ENCODE measurements at regions not wholly inside any gene's neighbourhood (a gene's known extent, or its start where the extent isn't known, plus 50 kb on each side); places are given as distances from the start of the nearest gene placed in this dataset.

GRCh38 chr7:45106-46090, 147.0 kb upstream of the FAM20C start:
- Mint-ChIP-seq H3K27me3 (peaks cover 23% of the 10 kb centered on the region), H3K36me3 (ENCODE audit: low read depth) (no peaks in the 10 kb centered on the region), H3K4me3 (no peak overlapping the region), H3K27ac (peak overlapping the region; percentile 38), H3K9me3 (ENCODE audit: low read depth) (no peaks in the 10 kb centered on the region), H3K4me1 (peaks cover 5% of the 10 kb centered on the region)
- intact Hi-C loops (cut with DNase I, micrococcal nuclease) = no loop called here
- ATAC-seq = peak; percentile 96
- ChIA-PET CTCF (no interaction called here), POLR2A (no interaction called here)
- peak; percentile 67 for DNase-seq

DNA sequence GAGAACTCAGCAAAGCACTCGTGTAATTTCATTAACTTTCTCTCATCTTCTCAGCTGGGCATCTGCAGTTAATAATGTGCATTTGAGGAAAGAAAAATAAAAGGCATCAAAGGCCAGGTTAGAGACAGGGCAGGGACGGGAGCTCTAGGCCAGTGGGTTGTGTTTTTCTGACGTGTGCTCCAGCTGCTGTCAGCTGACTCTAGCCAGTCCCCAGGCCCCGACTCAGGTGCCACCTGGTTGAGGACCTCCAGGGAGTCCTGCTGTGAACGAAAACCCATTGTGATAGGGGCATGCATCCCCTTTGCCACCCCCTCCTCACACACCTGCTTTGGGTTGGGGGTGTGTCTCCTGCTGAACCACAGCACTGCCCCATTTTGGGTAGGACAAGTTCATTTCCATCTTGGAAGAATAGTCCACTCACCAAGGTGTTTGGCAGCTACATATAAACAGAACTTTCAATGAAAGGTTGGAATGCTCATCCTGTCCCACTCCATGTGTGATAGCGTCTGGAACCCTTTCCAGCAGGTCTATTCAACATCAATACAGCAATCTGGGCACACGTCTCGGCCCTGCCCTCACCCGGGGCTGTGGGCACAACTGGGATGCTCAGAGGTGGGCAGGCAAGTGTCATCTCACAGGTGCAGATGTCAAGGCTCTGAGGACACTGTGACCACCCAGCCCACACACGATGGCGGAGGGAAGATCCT, 146.1 kb upstream of the FAM20C start:
- ChIA-PET POLR2A (no interaction called here), CTCF (no interaction called here)
- Mint-ChIP-seq H3K4me3 (no peak overlapping the region), H3K27ac (no peak overlapping the region), H3K27me3 (peaks cover 21% of the 10 kb centered on the region), H3K4me1 (peaks cover 5% of the 10 kb centered on the region), H3K9me3 (ENCODE audit: low read depth) (no peaks in the 10 kb centered on the region), H3K36me3 (ENCODE audit: low read depth) (no peaks in the 10 kb centered on the region)
- intact Hi-C loops (cut with DNase I, micrococcal nuclease) = no loop called here
- DNase-seq (no peak), ATAC-seq (no peak)

DNA sequence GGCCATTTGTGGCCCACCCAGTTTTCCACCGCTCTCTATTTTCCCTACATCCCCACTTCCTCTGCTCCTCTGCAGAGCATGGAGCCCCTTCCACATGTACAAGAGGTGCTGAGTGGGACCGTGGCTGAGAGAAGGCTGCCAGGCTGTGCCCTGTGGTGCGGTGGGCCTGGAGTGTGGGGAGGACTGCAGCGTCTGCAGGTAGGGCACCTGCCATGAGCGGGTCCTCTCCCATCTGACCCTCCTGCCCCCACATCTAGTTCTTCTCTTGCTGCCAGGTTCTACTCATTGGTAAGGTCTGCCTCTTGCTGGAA, 145.6 kb upstream of the FAM20C start:
- CTCF ChIA-PET = no interaction called here
- no peak for DNase-seq
- intact Hi-C loops (cut with DNase I, micrococcal nuclease) = no loop called here
- H3K9me3 Mint-ChIP-seq (ENCODE audit: low read depth) = no peaks in the 10 kb centered on the region
- no peak overlapping the region for H3K4me3 Mint-ChIP-seq
- no peak for ATAC-seq
- H3K4me1 Mint-ChIP-seq = peaks cover 5% of the 10 kb centered on the region
- no peaks in the 10 kb centered on the region for H3K36me3 Mint-ChIP-seq (ENCODE audit: low read depth)
- no peak overlapping the region for H3K27ac Mint-ChIP-seq
- H3K27me3 Mint-ChIP-seq = peaks cover 21% of the 10 kb centered on the region
- POLR2A ChIA-PET = no interaction called here

DNA sequence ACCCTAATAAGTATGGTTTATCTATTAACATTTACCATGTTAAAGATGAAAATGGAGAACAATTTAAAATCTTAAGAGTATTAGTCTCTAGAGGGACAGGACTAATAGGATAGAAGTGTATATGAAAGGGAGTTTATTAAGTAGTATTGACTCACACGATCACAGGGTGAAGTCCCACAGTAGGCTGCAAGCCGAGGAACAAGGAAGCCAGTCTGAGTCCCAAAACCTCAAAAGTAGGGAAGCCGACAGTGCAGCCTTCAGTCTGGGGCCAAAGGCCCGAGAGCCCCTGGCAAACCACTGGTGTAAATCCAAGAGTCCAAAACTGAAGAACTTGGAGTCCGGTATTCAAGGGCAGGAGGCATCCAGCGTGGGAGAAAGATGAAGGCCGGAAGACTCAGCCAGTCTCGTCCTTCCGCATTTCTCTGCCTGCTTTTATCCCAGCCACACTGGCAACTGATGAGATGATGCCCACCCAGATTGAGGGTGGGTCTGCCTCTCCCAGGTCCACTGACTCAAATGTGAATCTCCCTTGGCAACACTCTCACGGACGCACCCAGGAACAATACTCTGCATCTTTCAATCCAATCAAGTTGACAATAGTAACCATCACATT, 140.8 kb upstream of the FAM20C start:
- ATAC-seq (no peak), DNase-seq (no peak)
- peaks cover 7% of the 10 kb centered on the region for H3K27me3 Mint-ChIP-seq
- ChIA-PET POLR2A (no interaction called here), CTCF (no interaction called here)
- intact Hi-C loops (cut with DNase I, micrococcal nuclease) = no loop called here
- no peaks in the 10 kb centered on the region for H3K36me3 Mint-ChIP-seq (ENCODE audit: low read depth)
- H3K4me1 Mint-ChIP-seq = no peaks in the 10 kb centered on the region
- H3K27ac Mint-ChIP-seq = no peak overlapping the region
- no peak overlapping the region for H3K4me3 Mint-ChIP-seq
- no peaks in the 10 kb centered on the region for H3K9me3 Mint-ChIP-seq (ENCODE audit: low read depth)

- ATAC-seq = no peak
- no peaks in the 10 kb centered on the region for H3K9me3 Mint-ChIP-seq (ENCODE audit: low read depth)
- ChIA-PET CTCF (no interaction called here), POLR2A (no interaction called here)
- H3K27me3 Mint-ChIP-seq = peaks cover 3% of the 10 kb centered on the region
- H3K4me1 Mint-ChIP-seq = no peaks in the 10 kb centered on the region
- no peak for DNase-seq
- no peak overlapping the region for H3K4me3 Mint-ChIP-seq
- no peak overlapping the region for H3K27ac Mint-ChIP-seq
- H3K36me3 Mint-ChIP-seq (ENCODE audit: low read depth) = no peaks in the 10 kb centered on the region
- intact Hi-C loops (cut with DNase I, micrococcal nuclease) = no loop called here
Observed at GRCh38 chr7:52100-52499, 140.3 kb upstream of the FAM20C start.

DNA sequence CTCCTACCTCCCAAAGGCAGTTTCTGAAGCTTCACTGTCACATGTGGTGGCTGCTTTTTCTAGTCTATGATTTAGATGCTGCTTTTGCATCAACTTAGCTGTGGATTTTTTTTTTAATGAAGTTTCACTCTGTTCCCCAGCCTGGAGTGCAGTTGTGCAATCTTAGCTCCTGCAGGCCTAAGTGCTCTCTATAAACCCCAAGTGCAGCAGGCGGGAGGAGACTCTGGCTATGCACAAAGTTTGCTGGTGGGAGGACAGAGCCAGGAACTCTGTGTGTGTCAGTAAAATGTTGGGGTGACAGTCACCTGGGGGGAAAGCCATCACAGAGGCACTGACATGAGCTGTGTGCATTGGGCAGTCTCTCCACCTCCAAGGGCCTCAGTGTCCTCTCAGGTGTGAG, 138.8 kb upstream of the FAM20C start:
- no peak overlapping the region for H3K27ac Mint-ChIP-seq
- intact Hi-C loops (cut with DNase I, micrococcal nuclease) = no loop called here
- no peaks in the 10 kb centered on the region for H3K4me1 Mint-ChIP-seq
- H3K36me3 Mint-ChIP-seq (ENCODE audit: low read depth) = no peaks in the 10 kb centered on the region
- H3K4me3 Mint-ChIP-seq = no peak overlapping the region
- ChIA-PET POLR2A (no interaction called here), CTCF (no interaction called here)
- no peak for ATAC-seq
- H3K27me3 Mint-ChIP-seq = peaks cover 3% of the 10 kb centered on the region
- no peak for DNase-seq
- H3K9me3 Mint-ChIP-seq (ENCODE audit: low read depth) = no peaks in the 10 kb centered on the region

DNA sequence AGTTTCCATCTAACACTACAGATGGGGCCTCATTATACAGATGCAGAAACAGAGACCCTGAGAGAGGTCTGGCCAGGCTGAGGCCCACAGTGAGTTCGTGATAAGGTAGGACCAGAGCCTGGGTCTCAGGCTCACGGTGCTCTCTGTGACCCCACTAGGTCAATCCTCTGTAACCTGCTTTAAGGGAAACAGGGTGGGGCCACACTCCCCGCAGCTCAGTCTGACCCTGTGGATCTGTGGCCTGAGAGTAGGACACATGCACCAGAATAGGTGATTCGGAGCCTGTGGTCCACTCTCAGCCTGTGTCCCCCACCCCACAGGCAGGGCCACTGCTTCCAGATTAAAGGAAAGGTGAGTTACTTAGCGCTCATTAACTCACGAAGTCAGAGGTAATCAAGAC, 137.8 kb upstream of the FAM20C start:
- Mint-ChIP-seq H3K27me3 (peaks cover 3% of the 10 kb centered on the region), H3K36me3 (ENCODE audit: low read depth) (no peaks in the 10 kb centered on the region), H3K27ac (no peak overlapping the region), H3K4me1 (no peaks in the 10 kb centered on the region), H3K9me3 (ENCODE audit: low read depth) (no peaks in the 10 kb centered on the region), H3K4me3 (no peak overlapping the region)
- ATAC-seq = no peak
- POLR2A ChIA-PET = no interaction called here
- intact Hi-C loops (cut with DNase I, micrococcal nuclease) = no loop called here
- DNase-seq = no peak
- CTCF ChIA-PET = interaction anchor here (0.9 kb wide), 1 partner anchor 9 kb away, joined by 4 read pairs; no protein-coding TSS in a partner anchor

DNA sequence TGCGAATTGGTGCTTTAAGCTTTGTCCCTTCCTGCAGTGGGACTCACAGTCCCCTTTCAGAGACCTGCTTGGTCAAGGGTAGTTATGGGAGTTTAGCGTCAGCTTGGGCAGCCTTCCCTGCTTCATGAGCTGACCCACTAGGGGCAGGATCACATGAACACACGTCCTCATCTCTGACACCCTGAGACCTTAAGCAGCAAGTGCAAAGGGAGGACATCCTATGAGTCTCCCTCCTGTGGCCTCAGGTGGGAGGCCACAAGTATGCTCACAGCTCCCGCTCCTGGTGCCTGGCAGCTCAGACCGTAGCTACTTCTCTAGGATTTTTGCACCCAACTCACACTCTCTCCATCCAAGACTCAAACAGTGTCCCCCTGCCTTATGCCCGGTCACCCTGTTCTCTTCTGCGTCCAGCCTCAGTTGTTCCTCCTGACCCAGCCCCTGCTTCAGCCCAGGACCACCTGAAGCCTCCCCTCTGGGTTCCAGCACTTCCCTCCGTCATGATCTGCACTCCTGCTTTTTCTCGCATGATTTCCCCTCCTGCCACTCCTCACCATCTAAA, 136.6 kb upstream of the FAM20C start:
- Mint-ChIP-seq H3K9me3 (ENCODE audit: low read depth) (no peaks in the 10 kb centered on the region), H3K4me3 (no peak overlapping the region), H3K27ac (no peak overlapping the region), H3K36me3 (ENCODE audit: low read depth) (no peaks in the 10 kb centered on the region), H3K4me1 (no peaks in the 10 kb centered on the region), H3K27me3 (no peaks in the 10 kb centered on the region)
- ChIA-PET POLR2A (no interaction called here), CTCF (no interaction called here)
- intact Hi-C loops (cut with DNase I, micrococcal nuclease) = no loop called here
- no peak for DNase-seq
- ATAC-seq = no peak

DNA sequence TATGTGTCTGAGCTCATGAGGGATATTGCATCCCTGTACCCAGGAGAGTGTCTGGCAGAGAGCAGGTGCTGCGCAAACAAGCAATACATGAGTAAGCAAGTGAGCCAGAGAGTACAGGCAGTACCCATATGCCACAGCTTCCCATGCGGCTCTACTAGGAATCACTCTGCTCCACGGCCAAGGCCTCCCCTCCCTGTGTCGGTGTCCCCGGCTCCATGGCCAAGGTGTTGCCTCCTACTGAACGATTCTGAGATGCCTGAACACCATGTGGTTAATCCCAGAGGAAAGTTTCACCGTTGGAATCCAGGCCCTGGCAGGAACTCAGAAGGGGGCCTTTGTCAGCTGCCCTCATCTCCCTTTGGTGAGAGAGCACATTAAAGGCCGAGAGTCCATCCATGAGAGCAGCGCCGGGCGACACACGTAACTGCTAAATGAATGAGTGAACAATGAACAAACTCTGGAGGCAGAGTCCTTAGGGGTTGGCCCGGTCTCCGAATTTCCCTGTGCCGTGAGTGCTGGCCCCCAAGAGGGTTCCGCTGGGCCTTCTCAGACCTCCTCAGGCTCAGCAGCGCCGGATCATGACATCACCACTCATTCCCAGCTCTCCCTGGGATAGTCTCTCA, 136.0 kb upstream of the FAM20C start:
- ATAC-seq = no peak
- Mint-ChIP-seq H3K36me3 (ENCODE audit: low read depth) (no peaks in the 10 kb centered on the region), H3K27me3 (no peaks in the 10 kb centered on the region), H3K4me1 (no peaks in the 10 kb centered on the region), H3K4me3 (no peak overlapping the region), H3K9me3 (ENCODE audit: low read depth) (no peaks in the 10 kb centered on the region), H3K27ac (no peak overlapping the region)
- intact Hi-C loops (cut with DNase I, micrococcal nuclease) = no loop called here
- no peak for DNase-seq
- ChIA-PET CTCF (no interaction called here), POLR2A (no interaction called here)

GRCh38 chr7:57071-57470, 135.3 kb upstream of the FAM20C start:
- ATAC-seq (no peak), DNase-seq (no peak)
- intact Hi-C loops (cut with DNase I, micrococcal nuclease) = no loop called here
- Mint-ChIP-seq H3K27ac (no peak overlapping the region), H3K4me1 (no peaks in the 10 kb centered on the region), H3K36me3 (ENCODE audit: low read depth) (no peaks in the 10 kb centered on the region), H3K4me3 (no peak overlapping the region), H3K27me3 (no peaks in the 10 kb centered on the region), H3K9me3 (ENCODE audit: low read depth) (no peaks in the 10 kb centered on the region)
- ChIA-PET POLR2A (no interaction called here), CTCF (no interaction called here)

GRCh38 chr7:57482-58255, 134.7 kb upstream of the FAM20C start:
- H3K27ac Mint-ChIP-seq = no peak overlapping the region
- H3K9me3 Mint-ChIP-seq (ENCODE audit: low read depth) = no peaks in the 10 kb centered on the region
- H3K27me3 Mint-ChIP-seq = no peaks in the 10 kb centered on the region
- H3K4me3 Mint-ChIP-seq = no peak overlapping the region
- no peaks in the 10 kb centered on the region for H3K4me1 Mint-ChIP-seq
- no peaks in the 10 kb centered on the region for H3K36me3 Mint-ChIP-seq (ENCODE audit: low read depth)
- ChIA-PET POLR2A (no interaction called here), CTCF (no interaction called here)
- DNase-seq (no peak), ATAC-seq (no peak)
- intact Hi-C loops (cut with DNase I, micrococcal nuclease) = no loop called here
